Gastrocnemius medialis (tissue), 4 donors: ENCODE measurements at regions not wholly inside any gene's neighbourhood (a gene's known extent, or its start where the extent isn't known, plus 50 kb on each side); places are given as distances from the start of the nearest gene placed in this dataset.

Source experiments
- POLR2A ChIP-seq, 2 donors: fragments of 450-650 bp; IDR thresholded peaks; one replicate each; pipeline ENCODE4 v1.6.1; 2017; ENCODE audit warnings: antibody characterized with exemption in 2 of 2, mild to moderate bottlenecking in 2 of 2, moderate library complexity in 2 of 2
- TF ChIP-seq, protein P1 (sequence below), 5 experiments: fragments of 450-650 bp in 3 of 5; fragments of 200-600 bp in 2 of 5; sonication (generic) in 2 of 5; IDR thresholded peaks in 4 of 5; conservative IDR thresholded peaks in 1 of 5; 1 replicate in 4 of 5; 2 replicates in 1 of 5; pipeline ENCODE4 v1.5.1; 2016 to 2019; ENCODE audit warnings: antibody characterized with exemption in 5 of 5, mild to moderate bottlenecking in 3 of 5, moderate library complexity in 3 of 5

- TF ChIP-seq, protein P1, sequence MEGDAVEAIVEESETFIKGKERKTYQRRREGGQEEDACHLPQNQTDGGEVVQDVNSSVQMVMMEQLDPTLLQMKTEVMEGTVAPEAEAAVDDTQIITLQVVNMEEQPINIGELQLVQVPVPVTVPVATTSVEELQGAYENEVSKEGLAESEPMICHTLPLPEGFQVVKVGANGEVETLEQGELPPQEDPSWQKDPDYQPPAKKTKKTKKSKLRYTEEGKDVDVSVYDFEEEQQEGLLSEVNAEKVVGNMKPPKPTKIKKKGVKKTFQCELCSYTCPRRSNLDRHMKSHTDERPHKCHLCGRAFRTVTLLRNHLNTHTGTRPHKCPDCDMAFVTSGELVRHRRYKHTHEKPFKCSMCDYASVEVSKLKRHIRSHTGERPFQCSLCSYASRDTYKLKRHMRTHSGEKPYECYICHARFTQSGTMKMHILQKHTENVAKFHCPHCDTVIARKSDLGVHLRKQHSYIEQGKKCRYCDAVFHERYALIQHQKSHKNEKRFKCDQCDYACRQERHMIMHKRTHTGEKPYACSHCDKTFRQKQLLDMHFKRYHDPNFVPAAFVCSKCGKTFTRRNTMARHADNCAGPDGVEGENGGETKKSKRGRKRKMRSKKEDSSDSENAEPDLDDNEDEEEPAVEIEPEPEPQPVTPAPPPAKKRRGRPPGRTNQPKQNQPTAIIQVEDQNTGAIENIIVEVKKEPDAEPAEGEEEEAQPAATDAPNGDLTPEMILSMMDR (IDR thresholded peaks at IDR 0.05 in 4 of 5, conservative IDR thresholded peaks at IDR 0.05 in 1 of 5) = no peak
- TF ChIP-seq POLR2A (IDR thresholded peaks at IDR 0.05) = no peak
These were observed 142.3 kb upstream of the HTR2A start for GRCh38 chr13:47039106-47039505.
